ENCODE measurements at regions not wholly inside any gene's neighbourhood (a gene's known extent, or its start where the extent isn't known, plus 50 kb on each side); places are given as distances from the start of the nearest gene placed in this dataset.

- Mint-ChIP-seq H3K36me3 (ENCODE audit: low read depth) (no peaks in the 10 kb centered on the region), H3K27me3 (peaks cover 58% of the 10 kb centered on the region), H3K4me3 (no peak overlapping the region), H3K27ac (no peak overlapping the region), H3K4me1 (ENCODE audit: low read depth) (no peaks in the 10 kb centered on the region), H3K9me3 (no peaks in the 10 kb centered on the region)
Observed at GRCh38 chr6:132959639-132960326, 145.4 kb downstream of the RPS12 start.

GRCh38 chr6:132960720-132961119 is 146.4 kb downstream of the RPS12 start:
- H3K36me3 Mint-ChIP-seq (ENCODE audit: low read depth): no peaks in the 10 kb centered on the region
- peaks cover 51% of the 10 kb centered on the region for H3K27me3 Mint-ChIP-seq
- no peaks in the 10 kb centered on the region for H3K9me3 Mint-ChIP-seq
- H3K4me1 Mint-ChIP-seq (ENCODE audit: low read depth): no peaks in the 10 kb centered on the region
- no peak overlapping the region for H3K4me3 Mint-ChIP-seq
- no peak overlapping the region for H3K27ac Mint-ChIP-seq

GRCh38 chr6:132961122-132961521 is 146.8 kb downstream of the RPS12 start:
- Mint-ChIP-seq H3K27me3 (peaks cover 51% of the 10 kb centered on the region), H3K9me3 (no peaks in the 10 kb centered on the region), H3K4me3 (no peak overlapping the region), H3K36me3 (ENCODE audit: low read depth) (no peaks in the 10 kb centered on the region), H3K4me1 (ENCODE audit: low read depth) (no peaks in the 10 kb centered on the region), H3K27ac (no peak overlapping the region)

- Mint-ChIP-seq H3K4me3 (no peak overlapping the region), H3K4me1 (ENCODE audit: low read depth) (no peaks in the 10 kb centered on the region), H3K27me3 (peaks cover 47% of the 10 kb centered on the region), H3K9me3 (no peaks in the 10 kb centered on the region), H3K27ac (no peak overlapping the region), H3K36me3 (ENCODE audit: low read depth) (no peaks in the 10 kb centered on the region)
Observed at GRCh38 chr6:132961610-132962009, 147.2 kb downstream of the RPS12 start.

GRCh38 chr6:132962936-132963868 is 148.8 kb downstream of the RPS12 start:
- H3K27ac Mint-ChIP-seq: no peak overlapping the region
- peaks cover 38% of the 10 kb centered on the region for H3K27me3 Mint-ChIP-seq
- H3K9me3 Mint-ChIP-seq: no peaks in the 10 kb centered on the region
- H3K4me1 Mint-ChIP-seq (ENCODE audit: low read depth): no peaks in the 10 kb centered on the region
- no peak overlapping the region for H3K4me3 Mint-ChIP-seq
- H3K36me3 Mint-ChIP-seq (ENCODE audit: low read depth): no peaks in the 10 kb centered on the region

GRCh38 chr6:132964101-132964867 is 149.9 kb downstream of the RPS12 start:
- no peaks in the 10 kb centered on the region for H3K9me3 Mint-ChIP-seq
- peaks cover 34% of the 10 kb centered on the region for H3K27me3 Mint-ChIP-seq
- H3K36me3 Mint-ChIP-seq (ENCODE audit: low read depth): no peaks in the 10 kb centered on the region
- H3K4me3 Mint-ChIP-seq: no peak overlapping the region
- no peaks in the 10 kb centered on the region for H3K4me1 Mint-ChIP-seq (ENCODE audit: low read depth)
- no peak overlapping the region for H3K27ac Mint-ChIP-seq

GRCh38 chr6:132964868-132965382 is 150.6 kb downstream of the RPS12 start:
- Mint-ChIP-seq H3K9me3 (no peaks in the 10 kb centered on the region), H3K27me3 (peaks cover 34% of the 10 kb centered on the region), H3K4me3 (no peak overlapping the region), H3K4me1 (ENCODE audit: low read depth) (no peaks in the 10 kb centered on the region), H3K27ac (no peak overlapping the region), H3K36me3 (ENCODE audit: low read depth) (no peaks in the 10 kb centered on the region)

- Mint-ChIP-seq H3K27me3 (peaks cover 26% of the 10 kb centered on the region), H3K4me1 (ENCODE audit: low read depth) (no peaks in the 10 kb centered on the region), H3K36me3 (ENCODE audit: low read depth) (no peaks in the 10 kb centered on the region), H3K27ac (no peak overlapping the region), H3K9me3 (no peaks in the 10 kb centered on the region), H3K4me3 (no peak overlapping the region)
Observed at GRCh38 chr6:132967871-132968270, 153.5 kb downstream of the RPS12 start.

GRCh38 chr6:132968419-132968950 is 154.1 kb downstream of the RPS12 start:
- H3K36me3 Mint-ChIP-seq (ENCODE audit: low read depth): no peaks in the 10 kb centered on the region
- H3K27ac Mint-ChIP-seq: no peak overlapping the region
- H3K4me3 Mint-ChIP-seq: no peak overlapping the region
- H3K4me1 Mint-ChIP-seq (ENCODE audit: low read depth): no peaks in the 10 kb centered on the region
- no peaks in the 10 kb centered on the region for H3K9me3 Mint-ChIP-seq
- peaks cover 21% of the 10 kb centered on the region for H3K27me3 Mint-ChIP-seq

GRCh38 chr6:132969196-132969595 is 154.8 kb downstream of the RPS12 start:
- H3K4me1 Mint-ChIP-seq (ENCODE audit: low read depth): no peaks in the 10 kb centered on the region
- H3K4me3 Mint-ChIP-seq: no peak overlapping the region
- peaks cover 15% of the 10 kb centered on the region for H3K27me3 Mint-ChIP-seq
- H3K9me3 Mint-ChIP-seq: no peaks in the 10 kb centered on the region
- H3K27ac Mint-ChIP-seq: no peak overlapping the region
- no peaks in the 10 kb centered on the region for H3K36me3 Mint-ChIP-seq (ENCODE audit: low read depth)

- Mint-ChIP-seq H3K36me3 (ENCODE audit: low read depth) (no peaks in the 10 kb centered on the region), H3K27ac (no peak overlapping the region), H3K9me3 (no peaks in the 10 kb centered on the region), H3K4me3 (no peak overlapping the region), H3K4me1 (ENCODE audit: low read depth) (no peaks in the 10 kb centered on the region), H3K27me3 (peaks cover 21% of the 10 kb centered on the region)
Observed at GRCh38 chr6:132971676-132972075, 157.3 kb downstream of the RPS12 start.

GRCh38 chr6:132972254-132972653 is 157.9 kb downstream of the RPS12 start:
- H3K36me3 Mint-ChIP-seq (ENCODE audit: low read depth): no peaks in the 10 kb centered on the region
- no peak overlapping the region for H3K4me3 Mint-ChIP-seq
- no peaks in the 10 kb centered on the region for H3K9me3 Mint-ChIP-seq
- peaks cover 24% of the 10 kb centered on the region for H3K27me3 Mint-ChIP-seq
- no peak overlapping the region for H3K27ac Mint-ChIP-seq
- no peaks in the 10 kb centered on the region for H3K4me1 Mint-ChIP-seq (ENCODE audit: low read depth)

- Mint-ChIP-seq H3K9me3 (no peaks in the 10 kb centered on the region), H3K4me3 (no peak overlapping the region), H3K27me3 (peaks cover 26% of the 10 kb centered on the region), H3K36me3 (ENCODE audit: low read depth) (no peaks in the 10 kb centered on the region), H3K27ac (no peak overlapping the region), H3K4me1 (ENCODE audit: low read depth) (no peaks in the 10 kb centered on the region)
Observed at GRCh38 chr6:132972971-132973370, 158.6 kb downstream of the RPS12 start.

GRCh38 chr6:132973514-132973993 is 159.2 kb downstream of the RPS12 start:
- H3K9me3 Mint-ChIP-seq: no peaks in the 10 kb centered on the region

More at GRCh38 chr6:132973514-132973993, 159.2 kb downstream of the RPS12 start:
- Mint-ChIP-seq H3K27me3 (peaks cover 25% of the 10 kb centered on the region), H3K27ac (no peak overlapping the region), H3K4me1 (ENCODE audit: low read depth) (no peaks in the 10 kb centered on the region), H3K4me3 (no peak overlapping the region), H3K36me3 (ENCODE audit: low read depth) (no peaks in the 10 kb centered on the region)

Measured in stimulated activated naive CD8-positive, alpha-beta T cell treated with anti-CD3 and anti-CD28 coated beads, Interleukin-15, Interleukin-2, amounts not matched to agents 100 ng/mL and 50 ng/mL, for 24 hours (primary cell).